H1 (cell line): ENCODE measurements at regions not wholly inside any gene's neighbourhood (a gene's known extent, or its start where the extent isn't known, plus 50 kb on each side); places are given as distances from the start of the nearest gene placed in this dataset.

ENCODE experiments used
- FOSL1 ChIP-seq: IDR thresholded peaks from 2 replicates; pipeline ENCODE4 v1.6.1; 2011; ENCODE audit warnings: mild to moderate bottlenecking, low read depth, low read length, moderate library complexity; ENCODE audit not compliant: insufficient read depth
- NRF1 ChIP-seq: IDR thresholded peaks from 2 replicates; pipeline ENCODE4 v1.6.1; 2011; ENCODE audit warnings: mild to moderate bottlenecking, low read depth, low read length, improper control_type of control experiment
- POLR2A ChIP-seq, 2 experiments: IDR thresholded peaks; 1 replicate in 1 of 2; 2 replicates in 1 of 2; pipeline ENCODE4 v1.6.1; 2011; ENCODE audit warnings: low read depth in 2 of 2, low read length in 2 of 2, mild to moderate bottlenecking in 2 of 2; ENCODE audit errors: control extremely low read depth in 1 of 2
- POLR2AphosphoS5 ChIP-seq: IDR thresholded peaks from 2 replicates; pipeline ENCODE4 v1.6.1; 2011; ENCODE audit warnings: low read depth, low read length
- RFX5 ChIP-seq: IDR thresholded peaks from 2 replicates; pipeline ENCODE4 v1.6.1; 2011; ENCODE audit warnings: low read depth, low read length, improper control_type of control experiment, borderline replicate concordance
- RXRA ChIP-seq: IDR thresholded peaks from 2 replicates; pipeline ENCODE4 v1.6.1; 2011; ENCODE audit warnings: low read depth, mild to moderate bottlenecking, low read length, moderate library complexity; ENCODE audit not compliant: insufficient read depth
- TAF1 ChIP-seq: IDR thresholded peaks from 2 replicates; pipeline ENCODE4 v1.6.1; 2011; ENCODE audit warnings: mild to moderate bottlenecking, low read depth, low read length
- TF ChIP-seq, protein P1 (sequence below), 3 experiments: IDR thresholded peaks; 1 replicate in 2 of 3; 2 replicates in 1 of 3; pipeline versions ENCODE4 v1.5.1 to v1.6.1; 2011; ENCODE audit warnings: low read length in 3 of 3, mild to moderate bottlenecking in 3 of 3, inconsistent platforms in 2 of 3, low read depth in 1 of 3, moderate library complexity in 1 of 3; ENCODE audit not compliant: insufficient read depth in 1 of 3; ENCODE audit errors: control extremely low read depth in 1 of 3

DNA sequence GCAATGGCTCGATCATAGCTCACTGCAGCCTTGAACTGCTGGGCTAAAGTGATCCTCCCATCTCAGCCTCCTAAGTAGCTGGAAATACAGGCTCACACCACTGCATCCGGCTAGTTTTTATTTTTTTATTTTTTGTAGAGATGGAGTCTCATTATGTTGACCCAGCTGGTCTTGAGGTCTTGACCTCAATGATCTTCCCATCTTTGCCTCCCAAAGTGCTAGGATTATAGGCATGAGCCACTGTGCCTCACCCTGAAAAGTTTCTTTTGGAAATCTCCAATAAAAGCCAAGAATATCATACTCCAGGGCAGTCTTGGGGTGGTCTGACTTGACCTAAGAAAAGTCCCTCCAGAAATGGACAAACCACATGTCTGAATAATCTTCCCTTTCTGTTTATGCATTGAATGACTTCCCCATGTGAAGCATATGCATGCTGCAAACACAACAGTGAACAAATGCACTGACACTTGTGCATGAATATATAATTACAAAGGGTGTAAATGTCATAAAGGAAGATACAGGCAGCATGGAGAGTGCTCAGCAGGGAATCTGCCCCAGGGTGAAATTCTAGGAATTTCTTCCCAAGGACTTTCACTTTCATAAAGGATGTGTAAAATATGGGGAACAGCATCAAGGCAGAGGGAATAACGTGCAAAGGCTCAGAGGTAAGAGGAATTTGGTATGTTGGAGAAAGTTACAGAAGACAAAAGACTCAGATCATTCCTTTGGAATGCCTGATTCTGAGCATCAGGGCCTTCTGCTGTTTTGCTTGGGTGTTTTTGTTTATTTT, 142.4 kb upstream of the LYZL1 start:
- TF ChIP-seq POLR2A (IDR thresholded peaks at IDR 0.05; ENCODE audit: control extremely low read depth in 1 of 2, low read depth in 2 of 2, low read length in 2 of 2) (no peak), RXRA (no peak), POLR2AphosphoS5 (no peak), RFX5 (no peak), FOSL1 (no peak), TAF1 (no peak), NRF1 (no peak)
- TF ChIP-seq, protein P1, sequence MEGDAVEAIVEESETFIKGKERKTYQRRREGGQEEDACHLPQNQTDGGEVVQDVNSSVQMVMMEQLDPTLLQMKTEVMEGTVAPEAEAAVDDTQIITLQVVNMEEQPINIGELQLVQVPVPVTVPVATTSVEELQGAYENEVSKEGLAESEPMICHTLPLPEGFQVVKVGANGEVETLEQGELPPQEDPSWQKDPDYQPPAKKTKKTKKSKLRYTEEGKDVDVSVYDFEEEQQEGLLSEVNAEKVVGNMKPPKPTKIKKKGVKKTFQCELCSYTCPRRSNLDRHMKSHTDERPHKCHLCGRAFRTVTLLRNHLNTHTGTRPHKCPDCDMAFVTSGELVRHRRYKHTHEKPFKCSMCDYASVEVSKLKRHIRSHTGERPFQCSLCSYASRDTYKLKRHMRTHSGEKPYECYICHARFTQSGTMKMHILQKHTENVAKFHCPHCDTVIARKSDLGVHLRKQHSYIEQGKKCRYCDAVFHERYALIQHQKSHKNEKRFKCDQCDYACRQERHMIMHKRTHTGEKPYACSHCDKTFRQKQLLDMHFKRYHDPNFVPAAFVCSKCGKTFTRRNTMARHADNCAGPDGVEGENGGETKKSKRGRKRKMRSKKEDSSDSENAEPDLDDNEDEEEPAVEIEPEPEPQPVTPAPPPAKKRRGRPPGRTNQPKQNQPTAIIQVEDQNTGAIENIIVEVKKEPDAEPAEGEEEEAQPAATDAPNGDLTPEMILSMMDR (IDR thresholded peaks at IDR 0.05; ENCODE audit: control extremely low read depth in 1 of 3, insufficient read depth in 1 of 3, low read depth in 1 of 3, low read length in 3 of 3): no peak
